NCI-H345 treated with DMSO at 0.1 percent for 48 hours (cell line): ENCODE measurements at regions not wholly inside any gene's neighbourhood (a gene's known extent, or its start where the extent isn't known, plus 50 kb on each side); places are given as distances from the start of the nearest gene placed in this dataset.

Source experiments
- DNase-seq: peaks from one replicate; lab custom pipeline; 2025; ENCODE audit not compliant: unreplicated experiment; lab: John Stamatoyannopoulos, UW

DNA sequence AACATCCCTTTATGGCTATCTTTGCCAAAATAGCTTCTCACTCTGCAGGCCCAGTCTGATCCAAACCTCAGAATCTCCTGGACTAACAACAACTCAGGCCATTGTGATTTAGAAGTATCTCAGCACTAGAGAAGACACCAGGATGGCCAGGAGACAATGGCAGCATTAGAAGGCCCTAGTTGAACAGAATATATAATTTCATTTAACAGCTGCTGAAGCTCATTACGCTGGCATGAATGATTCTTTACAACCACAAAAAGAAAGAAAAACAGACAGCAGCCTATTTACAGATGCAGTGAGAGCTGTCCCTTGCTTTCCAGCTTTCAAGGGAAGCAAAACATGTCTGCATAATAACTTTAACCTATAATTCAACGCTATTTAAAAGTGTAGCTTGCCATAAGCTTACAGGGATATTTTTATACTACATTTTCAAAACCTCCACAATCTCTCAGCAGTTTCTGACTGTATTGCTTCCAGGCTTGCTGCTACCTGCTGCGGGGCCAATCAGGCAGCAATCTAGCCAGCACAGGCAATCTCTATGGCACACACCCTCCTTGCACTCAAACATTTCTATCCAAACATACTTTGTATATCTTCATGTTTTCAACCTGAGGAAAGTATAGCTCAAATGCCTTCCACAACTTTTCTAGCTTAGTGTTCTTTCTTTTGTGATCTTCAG, 107.3 kb downstream of the OGFRL1 start:
- DNase-seq = no peak

DNA sequence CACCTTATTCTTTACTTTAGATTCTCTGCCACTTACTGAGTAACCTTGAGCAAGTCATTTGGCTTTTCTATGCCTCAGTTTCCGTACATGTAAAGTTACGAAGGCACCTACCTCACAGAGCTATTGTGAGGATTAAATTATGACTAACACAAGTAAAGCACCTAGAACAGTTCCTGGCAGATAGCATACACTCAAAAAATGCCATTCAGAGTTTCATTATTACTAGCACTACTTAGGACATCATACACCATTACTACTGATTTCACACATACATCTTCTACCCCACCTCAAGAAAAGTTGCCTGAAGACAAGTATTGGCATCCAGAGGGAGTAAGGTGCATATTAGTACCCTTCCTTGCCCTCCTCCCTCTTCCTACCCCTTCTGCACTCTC, 107.8 kb downstream of the OGFRL1 start:
- DNase-seq = no peak

DNA sequence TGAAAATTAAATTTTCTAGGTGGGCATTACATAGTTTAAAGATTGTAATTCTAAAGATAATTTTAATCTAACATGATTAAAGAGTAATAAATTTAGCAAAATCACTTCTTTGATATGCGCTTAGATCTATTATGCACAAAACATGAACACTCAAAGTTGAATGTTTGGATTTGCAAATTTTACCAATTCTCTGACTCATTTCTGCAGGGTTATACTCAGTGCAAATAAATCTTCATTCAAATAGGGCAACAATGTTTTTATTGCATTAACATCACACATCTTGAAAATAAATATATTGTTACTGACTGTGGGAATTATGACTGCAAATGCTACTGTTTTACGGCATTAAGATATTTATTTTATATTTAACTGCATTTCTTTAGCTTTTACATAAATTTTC, 110.7 kb downstream of the OGFRL1 start:
- no peak for DNase-seq

- DNase-seq = no peak
Measured at GRCh38 chr6:71400852-71401251, 112.2 kb downstream of the OGFRL1 start.

- DNase-seq = no peak
Measured at GRCh38 chr6:71402096-71402495, 113.5 kb downstream of the OGFRL1 start.

GRCh38 chr6:71403422-71404134, 115.0 kb downstream of the OGFRL1 start:
- DNase-seq = peak; percentile 7

DNA sequence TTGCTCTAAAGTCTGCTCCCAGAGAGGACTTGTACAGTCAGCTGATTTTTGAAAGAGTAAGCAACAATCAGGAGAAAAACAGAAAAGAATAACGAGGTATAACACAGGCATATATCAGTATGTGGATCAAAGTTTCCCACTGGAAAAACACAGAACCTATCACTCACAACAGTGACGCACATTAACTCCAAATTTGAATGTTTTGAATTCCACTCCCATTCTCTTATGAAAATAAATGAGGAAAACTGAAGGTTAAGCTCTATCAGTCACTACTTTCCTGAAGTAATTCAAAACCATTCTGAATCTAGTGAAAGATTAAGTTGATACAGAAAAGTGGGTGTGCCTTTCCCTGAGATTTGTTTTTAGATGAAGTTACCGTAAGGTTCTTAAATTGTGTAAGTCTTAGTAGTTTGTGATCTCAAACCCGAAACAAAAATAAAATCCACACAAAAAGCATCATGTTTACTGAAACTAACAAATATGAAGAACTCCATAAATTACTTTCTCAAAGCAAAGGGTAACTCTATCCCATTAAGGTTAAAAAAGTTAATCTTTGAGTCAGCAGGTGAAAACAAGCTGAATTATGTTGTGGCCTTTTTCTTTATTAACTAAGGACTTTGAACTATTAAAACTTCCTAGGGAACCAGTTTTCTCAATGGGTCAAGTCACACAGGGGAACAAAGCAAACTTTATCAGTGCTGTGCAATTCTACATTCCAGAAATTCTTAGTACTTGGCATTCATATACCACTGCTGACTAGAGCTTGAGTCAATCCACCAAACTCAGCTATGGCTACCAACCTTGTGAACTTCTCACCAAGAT, 115.7 kb downstream of the OGFRL1 start:
- DNase-seq = no peak

DNA sequence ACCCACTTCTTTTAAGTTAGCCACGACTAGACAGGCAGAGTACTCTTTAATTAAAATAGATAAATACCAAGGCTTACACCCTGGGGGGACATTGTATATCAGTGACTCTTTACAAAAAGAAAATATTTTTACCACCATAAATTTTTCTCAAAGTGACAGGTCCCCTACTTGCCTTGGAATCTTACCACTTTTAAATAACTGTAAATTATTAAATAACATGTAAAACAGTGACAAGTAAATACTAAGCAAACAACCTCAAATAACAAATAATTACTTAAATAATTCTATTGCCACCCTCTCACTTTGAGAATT, 116.3 kb downstream of the OGFRL1 start:
- DNase-seq = no peak

DNA sequence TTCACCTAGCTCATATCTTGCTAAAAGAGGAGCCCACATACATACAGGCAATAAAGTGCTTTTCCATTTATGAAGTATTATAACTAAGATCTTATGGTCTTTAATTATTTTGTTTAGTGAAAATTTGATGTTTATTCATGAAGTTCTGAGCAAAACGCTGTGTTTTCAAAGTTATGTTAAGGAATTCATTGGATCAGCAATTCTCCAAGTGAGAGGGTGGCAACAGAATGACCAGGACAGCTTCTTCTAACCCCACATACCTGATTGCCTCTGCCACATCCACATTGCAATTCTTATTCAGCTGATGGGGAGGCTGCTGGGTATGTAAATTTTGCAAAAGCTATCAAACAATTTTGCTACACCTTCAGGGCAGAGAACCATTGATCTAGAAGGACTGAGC, 116.8 kb downstream of the OGFRL1 start:
- DNase-seq = no peak

DNA sequence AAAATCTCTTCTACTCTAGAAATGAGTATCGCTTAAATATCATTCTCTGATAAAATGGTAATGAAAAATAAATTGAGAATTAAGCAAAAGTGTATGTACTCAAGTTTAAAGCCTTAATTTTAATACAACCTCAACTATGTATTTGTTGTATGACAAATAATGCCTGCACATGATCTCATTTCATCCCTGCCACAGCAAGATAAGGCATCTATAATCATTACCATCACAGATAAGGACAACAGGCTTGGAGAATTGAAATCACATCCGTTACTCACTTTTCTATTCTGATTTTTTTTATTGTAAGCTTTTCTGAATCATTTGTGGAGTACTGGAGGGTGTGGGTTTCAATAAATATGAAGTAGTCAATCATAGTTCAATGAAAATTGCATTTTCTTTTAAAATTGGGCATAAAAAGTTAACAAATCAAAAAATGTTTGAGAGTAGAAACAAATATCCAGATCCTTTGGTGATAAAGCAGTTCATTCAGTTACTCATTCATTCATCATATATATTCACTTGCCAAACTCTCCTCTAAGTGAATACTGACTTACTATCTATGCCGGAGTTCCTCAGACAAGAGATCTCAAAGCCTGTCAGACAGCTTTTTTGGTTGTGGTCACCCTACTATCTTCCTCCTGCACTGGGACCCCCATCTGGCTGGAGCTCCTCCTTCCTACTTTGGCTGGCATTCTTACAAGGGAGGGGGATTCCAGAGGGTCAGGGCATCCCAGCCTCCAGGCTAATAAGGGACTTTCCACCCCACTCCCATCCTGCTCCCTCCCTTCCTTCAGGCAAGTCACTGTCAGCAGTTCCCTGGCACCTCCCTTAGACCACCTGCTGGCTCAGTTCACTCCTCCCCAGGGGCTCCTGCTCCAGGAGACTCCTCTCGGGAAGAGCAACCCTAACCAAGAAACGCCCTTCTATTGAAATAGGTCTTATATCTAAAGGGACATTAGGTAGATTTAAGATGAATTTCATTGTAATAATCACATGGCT, 118.6 kb downstream of the OGFRL1 start:
- DNase-seq = no peak

DNA sequence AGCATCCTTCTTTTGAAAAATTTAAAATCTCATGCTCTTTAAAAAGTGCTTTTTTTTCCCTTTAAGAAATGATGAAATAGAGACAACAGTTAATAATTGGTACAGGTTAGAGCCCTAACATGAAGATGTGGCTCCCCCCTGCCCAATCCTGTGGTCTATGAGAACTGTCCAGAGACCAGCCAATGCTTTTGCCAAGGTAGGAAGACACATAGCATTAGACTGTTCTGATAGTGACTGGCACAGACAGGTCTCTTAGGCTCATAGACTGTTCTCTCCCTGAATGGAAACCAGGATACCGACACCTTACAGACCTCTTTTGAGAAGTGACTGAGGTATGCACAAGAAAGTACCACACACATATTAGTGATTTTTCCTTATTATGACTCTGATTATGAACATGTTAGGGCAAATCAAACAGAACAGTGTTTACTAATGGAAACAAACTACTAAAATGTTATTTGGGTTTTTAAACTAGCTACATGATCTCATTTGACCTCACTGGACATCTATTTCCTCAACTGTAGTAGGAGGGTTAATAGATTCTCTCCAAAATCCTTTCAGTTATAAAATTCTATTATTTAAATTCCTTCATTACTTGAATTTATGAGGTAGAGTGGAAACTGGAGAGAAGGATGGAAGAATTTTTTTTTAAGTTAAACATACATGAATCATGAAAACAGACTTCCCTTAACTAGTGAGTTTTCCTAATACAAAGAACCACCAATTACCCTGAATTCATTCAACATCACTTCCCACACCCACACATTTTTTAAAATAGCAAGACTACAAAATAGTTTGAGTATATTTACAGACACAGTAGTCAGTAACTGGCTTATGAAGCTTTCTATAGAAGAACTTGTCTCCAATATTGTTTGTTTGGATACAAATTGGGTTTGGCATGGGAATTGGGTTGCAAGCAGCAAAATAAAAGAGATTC, 120.4 kb downstream of the OGFRL1 start:
- no peak for DNase-seq

GRCh38 chr6:71410164-71410566, 121.6 kb downstream of the OGFRL1 start:
- no peak for DNase-seq

GRCh38 chr6:71410681-71411080, 122.1 kb downstream of the OGFRL1 start:
- no peak for DNase-seq

DNA sequence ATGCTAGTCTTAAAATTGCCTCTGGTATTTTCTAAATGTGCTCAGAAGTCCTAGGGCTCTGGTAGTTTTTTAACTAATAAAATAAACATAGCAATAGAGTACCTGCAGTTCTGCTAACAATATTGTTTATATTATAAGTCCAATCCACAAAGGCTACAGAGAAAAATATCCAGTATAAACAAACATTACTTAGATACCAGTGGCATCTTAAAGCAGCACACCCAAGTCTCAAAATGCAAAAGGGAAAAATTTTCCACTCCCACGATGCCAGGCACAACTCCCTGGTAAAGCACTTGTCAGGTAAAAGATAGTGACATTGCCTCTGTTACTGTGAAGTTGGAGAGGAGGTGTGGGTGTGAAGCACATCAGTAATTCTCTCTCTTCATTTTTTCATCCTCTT, 123.3 kb downstream of the OGFRL1 start:
- no peak for DNase-seq

GRCh38 chr6:71412559-71413140, 124.0 kb downstream of the OGFRL1 start:
- DNase-seq = no peak

GRCh38 chr6:71414486-71414885, 125.9 kb downstream of the OGFRL1 start:
- no peak for DNase-seq

DNA sequence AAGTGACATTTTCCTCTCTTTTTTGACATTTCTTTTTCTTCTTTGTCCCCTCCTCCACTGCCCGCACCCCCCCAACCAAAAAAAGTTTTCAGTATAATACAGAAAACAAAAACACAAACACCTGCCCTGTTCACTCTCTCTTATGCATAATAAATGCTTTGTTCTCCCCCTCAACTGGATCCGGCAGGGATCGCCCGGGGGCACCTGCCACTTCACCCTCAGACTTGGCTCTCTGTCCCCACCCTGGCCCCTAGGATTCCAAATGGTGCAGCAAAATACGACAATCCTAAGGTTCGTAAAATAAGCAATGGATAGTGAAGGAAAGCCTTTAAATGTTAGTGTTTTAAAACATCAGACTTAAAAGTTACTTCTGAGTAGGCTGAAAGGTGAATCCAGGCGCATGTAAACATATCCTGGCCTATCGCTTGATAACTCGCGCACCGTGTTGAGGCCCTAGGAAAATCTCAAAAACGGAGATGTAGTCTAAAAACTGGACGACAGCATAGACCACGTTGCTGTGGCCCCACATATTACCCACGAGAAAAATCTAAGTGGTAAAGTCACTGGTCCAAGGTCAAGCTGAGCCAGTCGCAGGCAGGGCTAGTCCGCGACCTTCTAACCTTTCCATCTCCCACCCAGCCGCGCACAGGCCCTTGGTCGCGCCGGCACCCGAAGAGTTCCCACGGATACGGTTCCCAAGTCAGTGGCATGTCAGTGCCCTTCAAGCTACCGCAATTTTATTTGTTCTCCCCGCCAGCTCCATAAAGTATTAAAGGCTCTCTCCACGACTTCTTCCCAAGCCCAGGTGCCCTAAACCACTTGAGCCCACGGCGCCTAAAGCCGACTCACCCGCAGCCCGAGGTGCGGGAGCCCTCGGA, 130.8 kb downstream of the OGFRL1 start:
- DNase-seq = peak; percentile 19

GRCh38 chr6:71420095-71420692, 131.6 kb downstream of the OGFRL1 start:
- no peak for DNase-seq
